ENCODE measurements at regions not wholly inside any gene's neighbourhood (a gene's known extent, or its start where the extent isn't known, plus 50 kb on each side); places are given as distances from the start of the nearest gene placed in this dataset.

- TF ChIP-seq CTCF (IDR thresholded peaks at IDR 0.05 in 8 of 11, conservative IDR thresholded peaks at IDR 0.05 in 3 of 11) (no peak), POLR2A (IDR thresholded peaks at IDR 0.05) (no peak), POLR2AphosphoS5 (IDR thresholded peaks at IDR 0.05) (no peak)
These were observed 89.1 kb upstream of the TET2 start for GRCh38 chr4:105057370-105058105.
